T-helper 1 cell treated with Interleukin-12 subunit alpha and Interleukin-12 subunit beta and Interleukin-4 antibody, amounts not matched to agents 30 ng/mL and 1 ng/mL, for 36 hours (primary cell): ENCODE measurements at regions not wholly inside any gene's neighbourhood (a gene's known extent, or its start where the extent isn't known, plus 50 kb on each side); places are given as distances from the start of the nearest gene placed in this dataset.

Experiments
- intact Hi-C: fragments of 100-400 bp; cut with micrococcal nuclease; formaldehyde crosslinking; loops from one replicate; pipeline ENCODE4 v1.15.1; 2024

DNA sequence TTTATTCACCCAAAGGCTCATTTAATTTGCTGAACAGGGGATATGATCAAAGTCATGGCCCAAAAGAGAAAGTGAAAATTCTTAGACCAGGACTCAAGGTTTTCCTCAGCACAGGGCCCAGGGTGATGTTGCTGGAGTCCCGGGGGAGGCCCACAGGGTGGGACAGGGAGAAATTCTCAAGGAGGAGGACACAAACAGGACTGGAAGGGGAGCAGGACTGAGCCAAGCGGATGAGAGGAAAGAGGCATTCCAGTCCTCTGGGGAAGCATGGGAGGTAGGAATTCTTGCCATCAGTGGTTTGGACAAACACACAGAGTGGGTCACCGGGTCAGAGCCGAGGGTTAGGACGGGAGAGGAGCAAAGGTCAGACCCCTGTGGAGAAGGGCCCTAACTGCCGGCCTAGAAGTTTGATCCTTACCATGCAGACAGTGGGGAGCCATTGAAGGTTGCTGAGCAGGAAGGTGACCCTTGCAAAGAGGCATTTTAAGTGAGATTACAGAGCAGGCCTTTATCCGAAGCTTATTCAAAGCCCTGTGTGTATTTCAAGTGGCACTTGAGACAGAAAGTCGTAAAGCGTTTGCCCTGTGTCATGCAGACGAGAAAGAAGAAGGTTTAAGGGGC lies 68.4 kb upstream of the PTGR2 start:
- intact Hi-C loops = no loop called here

DNA sequence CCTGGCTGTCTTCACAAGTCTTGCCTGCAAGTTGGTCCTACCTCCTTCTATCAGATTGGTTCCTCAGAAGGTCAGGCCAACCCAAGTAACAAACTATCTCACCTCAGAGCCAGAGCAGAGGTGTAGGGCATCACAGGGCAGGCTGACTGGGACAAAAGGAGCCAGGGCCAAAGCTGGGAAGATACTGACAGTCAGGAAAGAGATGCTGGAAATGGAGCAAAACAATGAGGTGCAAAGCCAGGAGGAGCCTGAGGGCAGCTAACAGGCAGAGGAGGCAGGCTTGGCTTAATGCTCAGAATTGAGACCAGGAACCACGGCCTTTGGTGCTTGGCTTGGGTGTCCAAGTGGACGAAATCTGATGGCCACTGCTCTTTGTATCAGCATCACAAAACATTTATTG lies 68.4 kb upstream of the PNMA1 start:
- intact Hi-C loops = no loop called here

DNA sequence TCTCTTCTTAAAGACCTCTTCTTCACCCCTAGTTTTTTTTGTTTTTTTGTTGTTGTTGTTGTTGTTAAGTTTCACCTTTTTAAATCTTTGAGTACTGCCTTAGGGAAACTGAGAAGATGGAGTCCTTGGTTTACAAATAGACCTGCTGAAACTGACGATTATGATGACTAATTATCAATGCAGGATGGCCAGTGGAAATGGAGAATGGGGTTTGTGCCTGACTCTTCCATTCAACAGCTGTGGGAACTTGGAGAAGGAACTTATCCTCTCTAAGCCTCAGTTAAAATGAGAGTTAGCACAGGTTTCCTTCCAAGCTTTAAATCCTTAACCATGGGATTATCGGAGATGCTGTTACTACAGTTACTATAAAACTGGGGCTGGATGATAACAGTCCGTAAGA lies 66.7 kb upstream of the PNMA1 start:
- intact Hi-C loops = no loop called here

DNA sequence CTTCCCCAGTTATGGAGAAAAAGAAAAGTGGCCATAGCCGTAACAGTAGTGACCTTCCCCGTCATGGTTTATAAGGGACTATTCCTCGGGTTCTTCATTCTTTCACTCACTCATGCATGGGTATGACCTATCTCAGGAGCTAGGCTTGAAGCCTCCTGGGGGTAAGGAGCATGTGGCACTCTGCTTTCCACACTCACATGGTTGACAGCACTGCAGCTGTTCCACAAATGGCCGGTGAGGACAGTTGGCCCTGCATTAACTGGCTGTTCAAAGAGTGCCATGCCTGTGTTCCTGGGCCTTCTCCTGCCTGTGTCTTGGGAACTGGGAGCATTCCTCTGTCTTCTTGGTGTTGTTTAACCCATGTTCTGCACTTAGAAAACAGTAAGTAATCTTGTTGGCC lies 66.2 kb upstream of the PNMA1 start:
- intact Hi-C loops = no loop called here

DNA sequence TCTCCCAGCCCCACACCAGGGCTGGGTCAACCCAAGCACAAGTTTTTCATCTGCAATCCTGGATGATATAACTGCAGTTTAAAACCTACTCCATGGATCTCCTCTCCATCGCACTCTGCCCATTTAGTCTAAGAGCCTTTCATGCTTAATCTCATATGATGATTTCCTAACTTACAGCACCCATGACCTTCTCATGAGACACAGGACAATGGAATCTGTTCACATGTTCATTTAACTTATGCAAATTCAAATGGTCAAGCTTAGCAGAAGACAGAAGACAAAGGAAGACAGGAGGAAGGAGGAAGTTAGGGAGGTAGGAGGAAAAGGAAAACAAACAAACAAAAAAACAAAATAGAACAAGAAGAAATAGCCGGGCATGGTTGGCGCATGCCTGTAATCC lies 64.6 kb upstream of the PNMA1 start:
- intact Hi-C loops = no loop called here

DNA sequence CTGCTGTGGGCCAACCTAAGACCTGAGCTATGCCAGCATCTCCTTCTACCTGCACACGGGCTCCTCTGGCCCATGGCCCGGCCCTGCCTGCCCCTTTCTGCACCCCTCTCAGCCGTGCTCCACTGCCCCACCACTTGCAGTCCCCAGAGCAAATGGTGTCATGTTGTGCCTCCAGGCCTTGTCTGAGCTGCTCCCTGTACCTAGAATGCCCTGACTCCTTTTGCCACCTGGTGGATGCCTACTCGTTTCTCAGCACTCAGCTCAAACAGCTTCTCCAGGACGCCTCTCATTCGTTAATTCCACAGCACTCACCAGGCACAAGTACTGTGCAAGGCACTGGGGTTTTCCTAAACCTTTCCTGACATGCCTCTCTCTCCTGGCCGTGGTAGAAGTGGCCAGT lies 63.2 kb upstream of the PNMA1 start:
- intact Hi-C loops = no loop called here

DNA sequence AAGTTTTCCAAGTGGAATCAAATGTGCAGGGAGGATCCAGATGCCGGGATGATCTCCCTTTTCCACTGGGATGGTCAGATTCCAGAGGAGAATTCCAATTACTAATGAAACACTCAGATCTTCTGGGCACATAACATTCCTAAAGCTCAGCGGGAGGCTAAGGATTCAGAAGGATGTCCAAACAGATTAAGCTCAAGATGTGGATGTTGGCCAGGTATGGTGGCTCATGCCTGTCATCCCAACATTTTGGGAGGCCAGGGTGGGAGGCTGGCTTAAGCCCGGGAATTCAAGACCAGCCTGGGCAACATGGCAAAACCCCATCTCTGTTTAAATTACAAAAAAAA lies 62.0 kb upstream of the PNMA1 start:
- intact Hi-C loops = no loop called here

DNA sequence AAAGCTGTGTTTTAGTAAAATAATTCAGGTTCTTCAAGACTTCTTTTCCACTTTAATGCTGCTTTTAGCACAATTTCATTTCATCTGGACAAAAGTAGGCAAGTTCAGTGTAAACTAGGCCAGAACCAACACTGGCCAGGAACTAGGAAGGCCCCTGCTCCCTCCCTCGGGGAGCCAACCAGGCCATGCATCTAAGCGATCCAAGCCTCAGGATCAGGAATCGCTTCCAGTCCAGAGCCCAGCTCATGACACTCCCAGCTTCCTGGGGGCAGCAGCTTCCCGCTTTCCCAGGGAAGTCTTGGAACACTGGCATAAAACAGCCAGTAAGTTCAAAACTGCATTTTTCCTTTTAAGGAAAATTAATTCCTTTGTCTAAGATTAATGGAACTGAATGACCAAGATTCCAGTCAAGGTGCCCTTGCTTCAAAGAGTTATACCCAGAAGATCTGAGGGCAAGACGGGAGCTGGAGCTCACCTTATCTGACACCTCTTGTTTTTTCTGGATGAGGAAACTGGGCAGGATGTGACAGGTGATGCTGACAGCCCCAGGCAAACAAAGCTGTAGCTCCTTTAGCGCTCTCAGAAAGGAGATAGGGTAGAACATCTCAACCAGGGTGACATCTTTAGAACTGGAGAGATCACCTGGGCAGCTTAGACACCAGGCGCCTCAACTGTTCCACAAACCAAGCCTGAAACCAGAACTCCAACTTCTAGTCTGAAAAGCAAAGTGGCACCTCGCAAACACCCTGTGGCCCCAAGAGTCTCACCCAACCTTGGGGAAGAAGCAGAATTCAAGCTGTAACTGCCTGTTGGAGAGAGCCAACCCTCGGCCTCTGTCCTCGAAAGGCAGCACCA lies 61.4 kb upstream of the PNMA1 start:
- intact Hi-C loops = no loop called here

DNA sequence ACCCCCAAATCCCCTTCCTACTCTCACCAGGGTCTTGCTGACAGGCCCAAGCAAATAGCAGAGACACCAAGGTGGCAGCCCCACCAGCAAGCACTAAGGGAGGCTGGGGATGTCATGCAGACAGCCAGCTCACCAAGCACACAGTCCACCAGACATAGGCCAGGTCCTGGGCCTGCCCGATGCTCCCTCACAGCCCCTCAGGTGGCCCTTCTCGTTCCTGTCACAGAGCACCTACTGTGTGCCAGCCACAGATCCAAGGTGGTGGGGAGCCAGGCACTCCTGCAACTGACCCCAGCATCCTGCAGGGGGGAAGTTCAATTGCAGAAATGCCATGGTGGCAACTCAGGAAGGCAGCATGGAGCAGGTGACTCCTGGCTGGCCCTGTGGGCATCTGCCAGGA lies 60.5 kb upstream of the PNMA1 start:
- intact Hi-C loops = no loop called here

DNA sequence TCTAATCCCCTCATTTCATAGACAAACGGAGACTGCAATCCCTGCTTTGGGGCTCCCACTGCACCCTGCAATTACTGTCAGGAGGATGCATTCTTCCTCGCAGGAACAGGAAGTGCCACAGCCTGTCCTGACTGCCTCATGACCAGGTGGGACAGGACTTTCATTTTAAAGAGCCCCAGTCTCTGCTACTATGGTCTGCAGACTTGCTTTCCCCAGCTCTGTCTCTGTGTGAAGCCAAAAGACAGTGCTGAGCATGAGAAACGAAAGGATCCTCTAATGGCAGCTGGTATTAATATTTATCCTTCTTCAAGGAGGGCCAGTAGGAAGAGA lies 60.0 kb upstream of the PNMA1 start:
- intact Hi-C loops = no loop called here

DNA sequence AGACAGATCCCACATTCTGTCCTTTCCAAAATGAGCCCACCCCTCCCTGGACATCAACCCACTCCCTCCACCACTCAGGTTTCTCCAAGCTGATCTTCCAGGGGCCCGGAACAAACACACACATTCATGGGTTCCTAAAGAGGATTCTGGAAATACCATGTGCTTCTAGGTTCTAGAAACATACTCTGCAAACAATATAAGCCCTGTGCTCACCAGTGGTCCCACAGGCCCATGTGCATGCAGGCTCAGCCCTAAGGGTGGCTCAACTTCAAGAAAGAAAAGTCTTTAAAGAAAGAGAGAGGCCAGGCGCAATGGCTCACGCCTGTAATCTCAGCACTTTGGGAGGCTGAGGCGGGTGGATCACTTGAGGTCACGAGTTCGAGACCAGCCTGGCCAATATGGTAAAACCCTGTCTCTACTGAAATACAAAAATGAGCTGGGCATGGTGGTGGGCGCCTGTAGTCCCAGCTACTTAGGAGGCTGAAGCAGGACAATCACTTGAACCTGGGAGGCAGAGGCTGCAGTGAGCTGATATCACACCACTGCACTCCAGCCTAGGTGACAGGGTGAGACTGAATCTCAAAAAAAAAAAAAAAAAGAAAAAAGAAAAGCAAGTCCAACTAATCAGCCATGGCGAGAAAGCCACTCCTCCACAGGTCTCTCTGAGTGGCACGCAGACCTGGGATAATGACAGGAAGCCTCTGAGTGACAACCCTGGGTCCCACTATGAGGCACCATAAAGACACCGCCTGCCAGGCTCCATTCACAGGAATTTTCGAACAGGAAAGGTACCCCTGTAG lies 59.5 kb upstream of the PNMA1 start:
- intact Hi-C loops = no loop called here

DNA sequence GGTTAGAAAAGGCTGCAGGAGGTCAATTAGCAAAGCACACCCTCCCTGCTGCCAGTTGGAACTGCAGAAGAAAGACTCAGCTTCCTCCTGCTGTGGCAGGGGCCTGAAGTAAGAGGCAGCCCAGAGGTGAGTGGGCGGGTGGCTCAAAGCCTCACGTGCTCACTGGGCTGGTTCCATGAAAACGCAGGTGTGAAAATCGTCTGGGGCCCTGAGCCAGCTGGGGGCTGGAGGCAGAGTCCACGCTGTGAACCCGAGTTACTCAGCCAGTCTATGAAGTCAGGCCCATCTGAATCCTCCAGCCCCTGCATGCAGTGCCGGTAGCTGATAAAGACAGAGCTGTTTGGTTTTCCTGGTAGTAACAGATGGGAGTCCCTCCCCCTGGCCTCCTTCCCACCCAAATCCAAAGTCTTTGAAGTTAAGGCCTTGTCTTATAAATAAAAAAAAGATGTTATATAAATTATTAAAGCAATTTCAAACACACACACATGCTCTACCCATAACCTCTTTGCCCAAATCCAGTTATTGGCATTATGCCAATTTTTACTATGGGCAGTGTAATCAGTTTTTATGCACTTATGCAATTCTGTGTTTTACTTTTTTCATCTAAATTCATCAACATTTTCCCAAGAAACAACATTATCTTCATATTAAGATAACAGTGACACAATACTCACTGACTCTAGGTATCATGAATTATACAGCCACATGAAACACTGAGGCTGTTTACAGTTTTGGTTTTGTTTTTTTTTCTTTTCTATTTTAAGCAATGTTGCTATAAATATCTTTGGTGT lies 57.9 kb upstream of the PNMA1 start:
- intact Hi-C loops = loop anchor here (1.0 kb wide), 2 partner anchors 12 to 14 kb away; a partner anchor contains a TSS

DNA sequence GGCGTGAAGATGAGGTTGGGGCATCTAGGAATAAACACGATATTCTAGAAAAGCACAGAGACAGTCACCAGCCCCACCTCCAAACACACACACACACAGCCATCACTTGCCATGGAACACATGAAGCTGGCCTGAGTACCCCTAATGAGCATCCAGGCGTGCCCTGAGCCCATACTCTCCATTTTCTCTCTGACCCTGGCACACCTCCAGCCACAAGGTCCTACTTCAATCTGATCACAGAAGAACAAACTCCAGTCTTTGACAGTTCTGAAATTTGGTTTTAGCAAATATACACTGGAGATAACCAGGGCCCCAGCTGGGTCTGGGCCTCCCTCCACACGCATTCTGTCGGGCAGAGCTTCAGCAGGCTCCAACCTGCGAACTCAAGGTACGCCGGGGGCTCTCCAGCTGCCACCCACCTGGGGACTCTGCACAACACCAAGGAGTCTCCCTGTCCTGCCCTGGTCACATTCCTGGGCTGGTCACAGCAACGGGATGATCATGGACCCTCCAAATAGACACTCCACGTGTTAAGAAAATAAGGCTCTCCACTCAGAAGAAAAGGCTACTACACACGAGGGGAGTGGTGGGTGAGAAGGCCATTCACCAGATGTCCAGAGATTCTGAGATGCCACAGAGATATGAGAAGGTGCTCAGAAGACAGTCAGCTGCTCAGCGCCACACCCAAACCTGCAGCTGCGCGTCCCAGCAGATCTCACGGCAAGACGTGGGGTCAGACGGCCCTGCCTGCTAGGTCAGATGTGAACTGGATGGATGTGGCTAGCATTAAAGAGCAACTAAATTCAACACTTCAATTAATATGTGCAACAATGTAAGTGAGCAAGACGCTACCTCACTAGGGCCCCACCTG lies 57.0 kb upstream of the PNMA1 start:
- intact Hi-C loops = loop anchor here (1.0 kb wide), 1 partner anchor 11 kb away; a partner anchor contains a TSS

DNA sequence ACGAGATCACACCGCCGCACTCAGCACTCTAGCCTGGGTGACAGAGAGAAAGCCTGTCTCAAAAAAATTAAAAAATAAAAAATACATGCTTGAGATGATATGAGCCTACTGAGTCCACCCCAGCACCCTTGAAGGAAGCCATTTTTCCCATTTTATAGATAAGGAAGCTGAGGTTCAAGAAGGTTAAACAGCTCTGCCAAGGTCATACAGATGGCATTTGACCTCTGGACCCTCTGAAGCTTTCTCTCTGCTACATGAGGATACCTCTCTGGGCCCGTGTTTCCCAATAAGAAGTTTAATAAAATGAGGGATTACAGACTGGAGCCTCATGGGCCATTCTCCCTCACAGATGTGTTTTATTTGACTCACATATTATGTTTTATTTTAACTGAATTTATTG lies 53.9 kb upstream of the PNMA1 start:
- intact Hi-C loops = no loop called here

DNA sequence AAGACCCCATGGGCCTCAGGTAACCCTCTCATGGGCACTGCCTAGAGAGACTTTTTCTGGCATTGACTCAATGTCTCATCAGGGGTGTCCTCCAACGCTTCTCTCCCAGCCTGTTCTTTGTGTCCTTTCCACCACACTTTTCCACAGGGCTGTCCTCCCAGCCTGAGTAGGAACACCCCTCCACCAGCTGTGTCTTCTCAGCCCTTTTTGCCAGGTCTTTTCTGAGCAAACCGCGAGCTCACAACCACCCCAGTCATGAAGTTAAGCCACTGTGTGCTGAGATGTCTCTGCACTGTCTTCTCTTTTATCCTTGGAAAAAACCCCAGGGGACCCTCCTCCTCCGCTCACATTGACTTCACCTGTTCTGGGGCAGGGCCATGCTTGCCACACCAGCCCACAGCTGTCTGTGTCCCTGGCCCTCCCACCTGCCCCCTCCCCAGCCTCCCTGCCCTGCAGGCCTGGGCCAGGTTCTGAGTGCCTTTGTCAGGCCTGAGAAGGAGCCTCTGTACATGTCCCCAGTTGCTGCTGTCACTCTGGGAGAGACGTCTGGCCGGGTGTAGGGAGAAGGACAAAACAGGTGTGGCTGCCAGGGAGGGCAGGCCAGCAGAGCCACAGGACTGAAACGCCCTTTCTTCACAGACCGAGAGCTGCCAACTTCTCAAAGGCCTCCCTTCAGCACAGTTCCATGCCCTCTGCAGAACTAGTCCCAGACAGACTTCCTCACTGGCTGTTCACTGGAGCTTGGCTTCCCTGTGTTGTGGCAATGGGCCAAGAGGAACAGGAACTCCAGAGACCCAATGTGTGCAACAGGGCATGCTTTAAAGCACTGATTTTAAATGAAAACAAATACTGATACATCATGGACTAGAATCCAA lies 50.5 kb upstream of the PNMA1 start:
- intact Hi-C loops = no loop called here
